Inferior parietal cortex (tissue), 1 donor: ENCODE measurements at regions not wholly inside any gene's neighbourhood (a gene's known extent, or its start where the extent isn't known, plus 50 kb on each side); places are given as distances from the start of the nearest gene placed in this dataset.

Source experiments
- DNase-seq: peaks from one replicate; pipeline ENCODE4 v3.0.0-alpha.2; 2016; ENCODE audit errors: extremely low spot score

- no peak for DNase-seq
Observed at GRCh38 chr6:140071601-140072062, 697.2 kb upstream of the CITED2 start.

GRCh38 chr6:140070846-140071473, 696.5 kb upstream of the CITED2 start:
- DNase-seq, result peak; percentile 29

GRCh38 chr6:140069576-140069975, 695.1 kb upstream of the CITED2 start:
- DNase-seq, result no peak

GRCh38 chr6:140068801-140069200, 694.4 kb upstream of the CITED2 start:
- no peak for DNase-seq

GRCh38 chr6:140064366-140064765, 689.9 kb upstream of the CITED2 start:
- no peak for DNase-seq

GRCh38 chr6:140063021-140063399, 688.6 kb upstream of the CITED2 start:
- DNase-seq, result no peak

GRCh38 chr6:140062043-140063020, 687.9 kb upstream of the CITED2 start:
- no peak for DNase-seq

- DNase-seq, result no peak
Observed at GRCh38 chr6:140061110-140062042, 686.9 kb upstream of the CITED2 start.

GRCh38 chr6:140059947-140060346, 685.5 kb upstream of the CITED2 start:
- DNase-seq, result no peak

- DNase-seq, result no peak
Observed at GRCh38 chr6:140058863-140059262, 684.4 kb upstream of the CITED2 start.

GRCh38 chr6:140052736-140053729, 678.6 kb upstream of the CITED2 start:
- DNase-seq, result no peak

- no peak for DNase-seq
Observed at GRCh38 chr6:140051521-140052512, 677.4 kb upstream of the CITED2 start.

- DNase-seq, result peak; percentile 50
Observed at GRCh38 chr6:140050101-140050995, 675.9 kb upstream of the CITED2 start.

- DNase-seq, result no peak
Observed at GRCh38 chr6:140049251-140049650, 674.8 kb upstream of the CITED2 start.

- DNase-seq, result no peak
Observed at GRCh38 chr6:140048202-140048790, 673.8 kb upstream of the CITED2 start.

GRCh38 chr6:140047321-140047720, 672.9 kb upstream of the CITED2 start:
- DNase-seq, result no peak

GRCh38 chr6:140046016-140046632, 671.7 kb upstream of the CITED2 start:
- DNase-seq, result no peak
